GM21423 (cell line): ENCODE measurements at regions not wholly inside any gene's neighbourhood (a gene's known extent, or its start where the extent isn't known, plus 50 kb on each side); places are given as distances from the start of the nearest gene placed in this dataset.

ENCODE experiments used
- ATAC-seq: cut with Tn5 transposase; IDR thresholded peaks from one replicate; pipeline ENCODE4 v1.9.1; 2021; ENCODE audit warnings: mild to moderate bottlenecking, moderate library complexity; ENCODE audit not compliant: unreplicated experiment

- no peak for ATAC-seq
These were observed 54.0 kb upstream of the TPM4 start for GRCh38 chr19:16022251-16022650.

GRCh38 chr19:16022681-16023080 lies 53.6 kb upstream of the TPM4 start:
- no peak for ATAC-seq

GRCh38 chr19:16023146-16023915 lies 53.0 kb upstream of the TPM4 start:
- no peak for ATAC-seq

GRCh38 chr19:16024266-16025107 lies 51.8 kb upstream of the TPM4 start:
- ATAC-seq, result no peak

- ATAC-seq, result no peak
These were observed 50.9 kb upstream of the TPM4 start for GRCh38 chr19:16025108-16026101.

GRCh38 chr19:16026131-16026530 lies 50.2 kb upstream of the TPM4 start:
- ATAC-seq, result no peak
